Lower leg skin (tissue), 3 donors: ENCODE measurements at regions not wholly inside any gene's neighbourhood (a gene's known extent, or its start where the extent isn't known, plus 50 kb on each side); places are given as distances from the start of the nearest gene placed in this dataset.

Experiments
- POLR2A ChIP-seq, 2 donors: fragments of 450-650 bp; IDR thresholded peaks; one replicate each; pipeline ENCODE4 v1.6.1; 2016 to 2017; ENCODE audit warnings: antibody characterized with exemption in 2 of 2, mild to moderate bottlenecking in 1 of 2, moderate library complexity in 1 of 2
- TF ChIP-seq, protein P1 (sequence below), 3 donors: fragments of 450-650 bp; IDR thresholded peaks; one replicate each; pipeline ENCODE4 v1.5.1; 2016; ENCODE audit warnings: antibody characterized with exemption in 3 of 3, mild to moderate bottlenecking in 3 of 3, moderate library complexity in 2 of 3

DNA sequence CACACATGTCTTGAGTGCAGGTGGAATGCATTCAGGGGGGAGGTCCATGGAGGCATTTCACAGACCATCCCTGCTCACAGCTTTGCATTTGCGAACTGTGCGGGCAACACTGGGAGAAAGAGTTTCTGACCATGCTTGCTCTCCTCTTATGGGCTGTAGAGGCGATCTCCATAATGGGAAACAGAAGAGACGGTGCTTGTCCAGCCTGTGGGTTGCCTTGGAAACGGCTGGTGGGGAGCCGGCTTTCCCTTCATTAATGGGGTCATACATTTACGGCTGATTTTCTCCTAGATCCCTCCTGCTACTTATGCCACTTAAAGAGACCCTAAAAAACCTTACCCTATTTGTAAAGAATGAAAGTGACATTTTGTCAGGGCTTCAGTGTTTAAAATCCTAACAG is 147.4 kb downstream of the SOX11 start:
- TF ChIP-seq, protein P1, sequence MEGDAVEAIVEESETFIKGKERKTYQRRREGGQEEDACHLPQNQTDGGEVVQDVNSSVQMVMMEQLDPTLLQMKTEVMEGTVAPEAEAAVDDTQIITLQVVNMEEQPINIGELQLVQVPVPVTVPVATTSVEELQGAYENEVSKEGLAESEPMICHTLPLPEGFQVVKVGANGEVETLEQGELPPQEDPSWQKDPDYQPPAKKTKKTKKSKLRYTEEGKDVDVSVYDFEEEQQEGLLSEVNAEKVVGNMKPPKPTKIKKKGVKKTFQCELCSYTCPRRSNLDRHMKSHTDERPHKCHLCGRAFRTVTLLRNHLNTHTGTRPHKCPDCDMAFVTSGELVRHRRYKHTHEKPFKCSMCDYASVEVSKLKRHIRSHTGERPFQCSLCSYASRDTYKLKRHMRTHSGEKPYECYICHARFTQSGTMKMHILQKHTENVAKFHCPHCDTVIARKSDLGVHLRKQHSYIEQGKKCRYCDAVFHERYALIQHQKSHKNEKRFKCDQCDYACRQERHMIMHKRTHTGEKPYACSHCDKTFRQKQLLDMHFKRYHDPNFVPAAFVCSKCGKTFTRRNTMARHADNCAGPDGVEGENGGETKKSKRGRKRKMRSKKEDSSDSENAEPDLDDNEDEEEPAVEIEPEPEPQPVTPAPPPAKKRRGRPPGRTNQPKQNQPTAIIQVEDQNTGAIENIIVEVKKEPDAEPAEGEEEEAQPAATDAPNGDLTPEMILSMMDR (IDR thresholded peaks at IDR 0.05) = no peak
- TF ChIP-seq POLR2A (IDR thresholded peaks at IDR 0.05) = no peak
